Limb (tissue), 2 donors: ENCODE measurements at regions not wholly inside any gene's neighbourhood (a gene's known extent, or its start where the extent isn't known, plus 50 kb on each side); places are given as distances from the start of the nearest gene placed in this dataset.

ENCODE experiments used
- DNase-seq, 2 donors: peaks; one replicate each; pipeline ENCODE4 v3.0.0-alpha.2; 2016; ENCODE audit errors: extremely low spot score in 2 of 2

DNA sequence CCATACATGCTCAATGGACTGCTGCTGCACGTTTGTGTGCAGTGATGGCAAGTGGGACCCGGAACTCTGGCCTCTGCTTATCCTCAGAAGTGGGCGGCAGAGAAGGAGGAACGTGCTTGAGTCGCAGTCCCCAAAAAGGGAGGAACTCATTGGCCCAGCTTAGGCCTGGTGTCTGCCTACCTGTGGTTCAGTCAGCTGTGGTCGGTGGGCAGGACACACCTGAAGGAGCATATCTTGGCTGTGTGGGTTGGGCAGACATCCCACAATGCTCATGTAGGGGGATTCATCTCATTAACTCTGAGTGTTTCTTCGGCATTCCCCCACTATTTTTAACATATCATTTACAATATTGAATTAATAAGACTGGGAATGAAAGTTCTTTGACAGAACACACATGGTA is 122.9 kb upstream of the IL12B start:
- DNase-seq, result no peak

DNA sequence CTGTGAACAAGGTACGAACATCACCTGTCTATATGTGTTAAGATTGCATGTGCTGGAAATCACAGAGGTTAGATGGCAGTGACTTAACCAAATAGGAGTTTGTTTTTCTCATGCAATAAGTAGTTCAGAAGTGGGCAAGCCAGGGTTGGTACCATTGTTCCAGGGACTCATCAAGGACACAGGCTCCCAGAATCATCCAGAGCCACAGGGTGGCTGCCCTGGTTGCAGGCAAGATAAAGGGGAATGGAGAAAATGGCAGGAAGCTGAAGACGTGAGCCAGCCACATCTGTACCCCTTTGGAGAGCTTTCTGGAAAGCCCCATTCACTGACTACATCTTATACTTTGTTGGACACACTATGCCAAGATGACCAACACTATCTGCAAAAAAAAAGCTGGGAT is 126.0 kb upstream of the IL12B start:
- DNase-seq, result no peak

DNA sequence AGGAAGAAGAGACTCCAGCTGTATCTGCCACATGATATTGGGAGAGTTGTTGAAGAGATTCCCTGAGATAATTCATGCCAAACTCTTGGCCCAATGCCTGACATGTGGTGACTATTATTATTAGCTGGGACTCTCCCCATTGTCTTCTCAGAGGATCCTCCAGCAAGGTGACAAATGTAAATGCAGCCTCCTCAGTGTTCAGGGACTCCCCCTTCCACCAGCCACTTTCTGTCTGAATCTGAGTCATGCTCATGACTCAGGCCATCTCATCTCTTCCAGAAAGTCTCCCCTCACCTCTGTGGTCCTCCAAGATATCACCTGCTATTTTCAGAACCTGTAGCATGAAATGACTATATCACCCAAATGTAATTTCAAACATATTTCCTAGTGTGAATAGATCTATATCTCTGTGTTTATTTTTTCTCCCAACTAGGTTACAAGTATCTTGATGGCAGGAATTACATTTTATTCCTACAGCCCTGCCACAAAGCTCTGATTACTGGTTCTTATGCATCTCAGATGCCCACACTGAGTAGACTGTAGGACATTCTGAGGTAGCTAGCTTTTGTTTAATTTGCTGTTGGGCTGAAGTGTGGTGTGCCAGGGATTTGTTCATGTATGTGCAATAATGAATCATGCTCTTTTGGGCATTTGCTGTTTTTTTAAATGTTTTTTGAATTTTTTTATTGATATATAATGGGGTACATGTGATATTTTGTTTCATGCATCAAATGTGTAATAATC is 126.6 kb upstream of the IL12B start:
- no peak for DNase-seq

DNA sequence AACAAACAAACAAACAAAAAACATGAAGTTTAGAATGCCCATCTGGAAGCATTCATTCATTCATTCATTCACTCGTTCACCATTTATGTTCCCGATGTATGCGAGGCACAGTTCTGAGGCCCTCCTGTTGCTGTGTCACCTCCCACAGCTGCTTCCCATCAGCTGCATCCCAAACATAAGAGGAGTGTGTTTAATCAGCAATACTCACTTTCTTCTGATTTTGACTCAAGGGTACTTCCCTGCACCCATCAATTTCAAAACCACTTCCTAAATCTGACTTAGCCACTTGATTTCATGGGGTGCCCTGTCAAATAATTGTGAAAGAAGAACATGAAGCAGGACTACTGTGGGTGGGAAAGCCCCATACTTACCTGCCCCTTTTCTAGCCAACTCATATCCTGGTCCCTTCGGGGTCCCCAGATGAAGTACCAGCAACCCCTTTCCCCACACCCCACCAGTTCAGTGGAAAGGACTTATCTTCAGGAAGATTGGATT is 128.0 kb upstream of the IL12B start:
- no peak for DNase-seq

DNA sequence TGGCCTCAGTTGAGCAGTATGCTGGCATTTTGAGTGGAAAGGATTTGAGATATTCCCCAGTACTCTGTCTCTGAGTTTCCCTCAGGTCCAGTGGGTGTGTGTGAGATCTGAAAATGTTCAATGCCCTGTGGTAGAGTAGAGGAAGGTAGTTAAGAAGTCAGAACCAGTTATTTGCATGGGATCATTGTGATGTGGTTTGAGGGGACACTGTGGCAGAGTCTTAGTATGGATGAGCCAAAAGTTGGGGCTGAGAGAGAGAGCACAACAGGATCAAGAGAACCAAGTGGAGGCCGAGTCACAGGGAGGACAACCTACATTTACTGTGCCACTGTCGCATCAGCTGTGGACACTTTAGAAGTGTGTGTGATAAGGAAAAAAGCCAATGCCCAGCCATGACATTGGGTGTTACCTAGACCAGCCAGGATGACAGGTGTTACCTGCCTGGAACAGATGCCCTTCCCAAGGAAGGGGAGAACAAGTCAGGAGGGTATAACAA is 128.9 kb upstream of the IL12B start:
- no peak for DNase-seq

DNA sequence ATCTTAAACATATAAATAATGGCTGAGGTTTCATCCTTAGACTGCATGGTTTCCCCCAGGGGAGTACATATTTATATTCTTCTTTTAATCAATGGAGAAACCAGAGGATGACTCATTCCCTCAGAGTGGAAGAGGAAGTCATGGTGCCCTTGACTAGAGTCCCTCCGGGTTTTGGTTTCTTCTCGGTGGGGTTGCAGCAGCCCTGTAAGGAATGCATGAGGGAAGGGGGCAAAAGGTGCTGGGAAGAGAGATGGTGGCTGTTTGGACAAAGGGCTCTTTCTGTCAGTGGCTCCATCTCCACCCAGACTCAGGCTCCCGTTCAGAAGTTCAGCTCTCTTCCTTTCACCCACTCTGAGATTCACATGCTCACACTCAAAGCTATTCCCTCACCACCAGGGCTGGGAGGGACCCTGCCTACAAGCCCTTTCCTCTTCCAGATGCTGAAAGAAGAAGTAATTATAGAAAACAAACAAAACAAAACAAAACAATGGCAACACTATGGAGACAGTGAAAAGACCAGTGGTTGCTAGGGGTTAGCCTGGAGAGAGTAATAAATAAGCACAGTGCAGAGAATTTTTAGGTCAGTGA is 129.8 kb upstream of the IL12B start:
- no peak for DNase-seq

DNA sequence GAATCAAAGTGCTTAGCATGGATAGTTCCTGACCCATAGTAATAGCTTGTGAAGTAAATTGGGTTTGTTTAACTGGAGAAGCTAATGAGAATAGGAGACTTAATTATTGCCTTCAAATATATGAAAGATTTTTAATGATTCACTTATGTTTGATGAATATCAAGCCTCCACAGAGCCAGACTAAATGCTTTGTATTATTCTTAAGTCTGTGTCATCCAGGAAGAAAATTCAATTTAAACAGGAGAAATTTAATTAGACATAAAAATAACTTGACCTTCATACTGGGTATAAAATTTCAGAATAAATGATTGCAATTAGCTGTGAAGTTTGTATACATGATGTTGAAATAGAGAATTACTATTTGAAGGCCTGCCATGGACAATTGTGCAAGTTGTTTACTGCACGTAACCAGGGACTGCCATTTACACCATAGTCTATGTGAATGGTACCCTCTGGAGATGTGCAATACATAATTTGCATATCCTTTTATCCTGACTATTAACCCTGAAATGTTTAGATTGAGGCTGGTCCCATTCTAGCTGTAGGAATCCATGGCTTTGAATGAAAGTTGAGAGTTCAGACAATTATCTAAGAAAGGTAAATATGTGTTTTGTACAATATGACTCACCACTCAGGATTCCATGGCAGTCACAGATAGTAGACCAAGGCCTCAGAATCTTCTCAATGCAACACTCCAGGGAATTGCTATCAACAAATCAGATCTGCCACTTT is 133.5 kb upstream of the IL12B start:
- DNase-seq, result no peak

DNA sequence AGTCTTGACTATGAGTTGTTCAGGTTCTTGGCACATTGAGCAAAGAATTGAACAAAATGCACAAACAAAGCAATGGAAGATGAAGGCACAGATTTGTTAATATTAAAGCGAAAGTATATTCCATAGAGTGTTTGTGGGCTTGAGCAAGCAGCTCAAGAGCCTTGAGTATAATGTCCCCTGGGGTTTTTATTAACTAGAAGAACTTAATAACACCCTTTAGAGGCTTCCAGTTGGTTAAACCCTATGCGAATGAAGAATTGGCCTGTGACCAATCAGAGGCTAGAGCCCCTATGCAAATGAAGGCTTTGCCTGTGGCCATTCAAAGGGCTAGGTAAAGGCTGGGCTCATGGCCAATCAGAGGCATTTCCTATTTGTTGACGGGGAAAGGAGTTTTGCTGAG is 135.3 kb upstream of the IL12B start:
- no peak for DNase-seq

DNA sequence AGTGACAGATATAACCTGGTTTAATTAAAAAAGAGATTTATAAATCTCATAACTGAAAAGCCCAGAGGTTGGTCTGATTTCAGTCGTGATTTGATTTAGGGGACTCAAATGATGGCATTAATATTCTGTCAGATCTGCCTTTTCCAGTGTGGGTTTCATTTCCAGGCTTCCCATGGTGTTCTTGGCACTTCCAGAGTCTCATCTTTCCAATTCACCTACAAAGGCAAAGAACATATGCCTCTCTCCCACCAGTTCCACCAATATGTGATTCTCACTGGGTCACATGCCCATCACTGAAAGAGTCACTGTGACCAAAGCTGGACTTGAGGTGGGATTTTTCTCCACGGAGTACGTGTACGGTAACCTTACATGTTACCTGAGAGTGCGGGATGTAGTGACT is 137.4 kb upstream of the IL12B start:
- DNase-seq, result no peak

DNA sequence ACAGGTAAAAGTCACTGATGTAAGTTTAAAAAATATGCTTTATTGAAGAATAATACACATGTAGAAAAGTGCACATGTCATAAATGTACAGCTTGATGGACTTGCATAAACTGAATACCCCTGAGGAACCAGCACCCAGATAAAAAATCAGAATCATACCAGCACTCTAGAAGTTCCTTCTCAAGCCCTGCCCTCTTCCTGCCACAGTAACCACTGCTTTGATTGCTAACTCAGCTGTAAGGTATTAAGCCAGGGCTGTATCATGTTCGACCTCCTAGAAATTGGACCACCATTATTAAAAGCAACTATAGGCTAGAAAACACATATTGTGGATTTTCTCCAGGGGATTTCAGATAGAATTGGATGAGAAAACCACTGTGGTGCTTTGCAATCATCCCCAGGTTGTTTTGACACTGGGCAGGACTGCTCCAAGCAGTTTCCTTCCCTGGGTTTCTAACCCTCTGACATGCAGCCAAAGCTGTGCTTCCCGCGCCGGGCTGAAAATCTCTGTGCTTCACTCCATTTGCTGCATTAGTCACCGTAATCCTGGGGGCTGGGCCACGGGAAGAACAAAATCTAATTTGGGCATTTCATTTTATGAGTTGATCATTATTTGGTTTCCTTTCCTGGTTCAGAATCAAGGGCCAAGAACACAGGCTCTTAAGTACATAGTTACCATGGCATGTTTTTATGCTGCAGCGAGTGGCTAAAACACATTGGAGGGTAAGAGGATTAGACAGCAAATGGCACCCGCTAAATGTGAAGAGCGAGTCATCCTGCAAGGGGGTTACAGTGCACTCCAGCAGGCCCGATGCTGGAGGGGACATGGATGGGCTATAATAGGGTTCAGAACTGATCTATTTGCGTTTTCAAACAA is 139.4 kb upstream of the IL12B start:
- DNase-seq, result no peak

DNA sequence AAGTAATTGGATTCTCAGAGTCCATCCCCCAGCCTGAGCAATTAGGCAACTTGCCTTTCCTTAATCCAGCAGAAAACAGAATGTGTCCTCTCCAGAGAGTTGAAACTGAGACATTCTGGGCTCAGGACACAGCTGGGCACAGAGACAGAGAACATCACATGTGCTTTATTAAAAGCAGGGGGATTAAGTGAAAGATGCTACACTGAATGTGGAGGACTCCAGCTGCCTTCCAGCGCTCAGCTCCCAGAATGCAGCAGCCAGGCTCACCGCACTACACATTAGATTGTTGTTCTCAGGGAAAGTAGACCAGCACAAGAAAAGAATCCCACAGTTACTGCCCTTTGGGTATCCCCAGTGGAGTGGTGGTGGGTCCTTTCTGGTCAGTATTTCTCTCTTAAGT is 141.6 kb upstream of the IL12B start:
- DNase-seq, result peak in 1 of 2 donors; percentile 60

DNA sequence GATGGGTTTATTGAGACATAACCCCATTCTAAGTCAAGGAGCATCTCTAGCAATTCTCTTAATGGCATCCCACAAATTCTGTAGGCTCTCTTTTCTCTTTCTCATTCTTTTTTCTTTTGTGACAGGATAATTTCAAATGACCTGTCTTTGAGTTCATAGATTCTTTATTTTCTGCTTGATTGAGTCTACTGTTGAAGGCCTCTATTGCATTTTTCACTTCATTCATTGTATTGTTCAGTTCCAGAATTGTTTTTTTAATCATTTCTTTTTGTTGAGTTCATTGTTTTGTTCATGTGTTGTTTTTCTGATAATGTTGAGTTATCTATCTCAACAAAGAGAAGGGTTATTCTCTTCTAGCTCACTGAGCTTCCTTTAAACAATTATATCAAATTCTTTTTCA is 144.7 kb upstream of the IL12B start:
- DNase-seq, result no peak

DNA sequence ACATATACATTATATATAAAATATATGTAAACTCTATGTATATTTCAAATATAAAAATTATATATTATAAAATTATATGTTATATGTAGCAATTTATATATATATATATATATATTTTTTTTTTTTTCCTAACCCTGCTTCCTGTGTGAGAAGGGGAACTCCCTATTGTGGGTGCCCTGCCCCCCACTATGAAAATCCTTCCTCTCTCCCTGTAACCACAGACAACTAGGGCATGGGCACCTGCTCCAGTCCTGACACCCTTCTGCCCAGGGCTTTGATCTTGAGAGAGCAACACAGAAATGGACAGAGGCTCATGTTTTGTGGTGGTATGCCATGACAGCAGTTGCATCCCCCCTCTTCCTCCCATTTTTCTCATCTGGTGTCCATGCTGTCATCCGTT is 148.7 kb upstream of the IL12B start:
- no peak for DNase-seq

DNA sequence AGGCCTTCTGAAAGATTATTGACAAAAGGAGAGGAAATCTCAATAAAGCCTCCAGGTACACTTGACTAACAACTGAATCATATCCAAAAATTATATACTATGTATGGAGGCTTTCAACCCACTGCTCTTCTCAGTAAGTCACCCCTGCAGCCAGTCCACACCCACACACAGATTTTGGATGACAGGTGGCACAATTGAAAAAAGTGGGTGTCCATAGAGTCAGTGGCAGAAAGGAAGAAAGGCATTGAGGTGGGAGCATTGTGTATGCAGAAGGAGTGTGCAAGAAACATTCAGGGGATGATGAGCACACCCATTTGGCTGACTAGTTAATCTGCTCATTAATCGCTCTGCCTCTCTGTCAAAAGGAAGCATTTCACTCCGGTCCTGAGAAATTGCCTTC is 150.6 kb upstream of the IL12B start:
- DNase-seq, result no peak

DNA sequence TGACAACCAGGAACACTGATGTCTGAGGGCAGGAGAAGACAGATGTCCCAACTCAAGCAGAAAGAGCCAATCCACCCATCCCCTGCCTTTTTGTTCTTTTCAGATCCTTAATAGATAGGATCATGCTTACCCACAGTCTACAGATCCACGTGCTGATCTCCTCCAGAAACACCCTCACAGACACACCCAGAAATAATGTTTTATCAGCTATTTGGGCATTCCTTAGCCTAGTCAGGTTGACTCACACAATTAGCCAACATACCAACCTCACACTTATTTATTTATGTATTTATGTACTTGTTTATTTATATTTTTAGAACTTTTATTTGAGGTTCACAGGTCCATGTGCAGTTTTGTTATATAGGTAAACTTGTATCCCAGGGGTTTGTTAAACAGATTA is 151.5 kb upstream of the IL12B start:
- DNase-seq, result no peak

DNA sequence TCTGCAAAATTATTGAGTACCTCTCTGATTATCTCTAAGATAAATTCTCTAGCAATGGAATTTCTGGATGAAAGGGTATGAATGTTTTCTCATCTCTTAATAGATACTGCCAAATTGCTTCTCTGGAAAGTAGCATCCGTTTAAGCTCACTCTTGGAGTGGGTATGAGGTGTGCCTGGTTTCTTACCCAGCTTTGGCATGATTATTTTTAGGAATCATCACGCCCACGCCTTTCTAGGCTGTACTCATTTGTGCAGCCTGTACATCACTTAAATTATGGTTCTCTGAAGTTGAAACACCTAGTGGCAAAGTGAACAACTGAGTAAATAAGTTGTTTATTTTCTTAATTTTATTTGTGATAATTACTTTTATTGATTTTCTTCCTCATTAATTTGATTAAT is 156.5 kb upstream of the IL12B start:
- no peak for DNase-seq

DNA sequence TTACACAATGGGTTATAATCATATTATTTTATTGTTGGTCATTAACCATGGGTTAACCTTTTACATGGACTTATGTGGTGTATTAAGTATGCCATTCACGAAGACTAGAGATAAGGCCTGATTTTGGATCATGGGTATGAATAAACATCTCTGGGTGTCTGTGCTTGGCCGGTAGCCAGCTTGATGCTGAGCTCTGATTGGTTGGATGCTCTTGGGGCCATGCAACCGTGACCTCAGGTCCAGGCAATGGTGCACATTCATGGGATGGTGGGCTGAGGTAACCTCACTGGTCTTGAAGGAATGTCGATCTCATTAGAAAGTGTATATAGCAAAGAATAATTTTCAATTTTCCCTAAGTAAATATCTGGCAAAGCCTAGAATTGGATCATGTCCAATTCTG is 158.2 kb upstream of the IL12B start:
- no peak for DNase-seq

DNA sequence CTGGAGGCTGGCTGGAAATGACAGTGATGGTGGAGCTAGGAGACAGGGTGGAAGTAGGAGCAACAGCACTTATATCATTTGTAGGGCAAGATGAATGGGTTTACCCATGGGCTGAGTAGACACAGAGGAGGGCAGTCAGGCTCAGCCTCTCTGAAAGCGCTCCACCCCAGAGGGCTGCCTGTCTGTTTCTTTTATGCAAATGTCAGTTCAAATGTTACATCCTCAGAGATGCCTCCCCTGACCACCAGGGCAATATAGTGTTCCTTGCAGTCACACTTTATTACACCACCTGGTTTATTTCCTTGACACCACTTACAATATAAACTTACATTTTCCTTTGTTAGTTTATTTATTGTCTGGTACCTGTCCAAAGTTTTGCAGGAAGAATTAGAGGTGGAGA is 159.5 kb upstream of the IL12B start:
- no peak for DNase-seq

DNA sequence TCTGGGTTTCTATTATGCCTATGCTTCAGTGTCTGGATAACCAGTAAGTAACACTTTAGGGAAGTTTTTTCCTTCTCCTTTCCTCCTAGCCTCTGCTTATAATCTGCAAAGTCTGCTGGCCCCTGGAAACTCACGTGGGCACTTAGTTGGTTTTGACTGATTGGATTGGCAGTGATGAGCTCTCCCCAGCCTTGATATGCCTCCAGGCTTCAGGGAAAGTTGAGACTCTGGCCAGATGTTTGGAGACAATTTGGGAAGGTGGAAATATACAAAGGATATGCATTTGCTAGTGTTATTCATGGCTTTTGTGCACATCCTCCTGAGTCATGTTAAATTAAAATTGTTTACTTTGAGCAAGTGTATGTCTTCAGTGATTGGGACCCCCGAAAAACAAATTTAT is 160.2 kb upstream of the IL12B start:
- DNase-seq, result no peak

DNA sequence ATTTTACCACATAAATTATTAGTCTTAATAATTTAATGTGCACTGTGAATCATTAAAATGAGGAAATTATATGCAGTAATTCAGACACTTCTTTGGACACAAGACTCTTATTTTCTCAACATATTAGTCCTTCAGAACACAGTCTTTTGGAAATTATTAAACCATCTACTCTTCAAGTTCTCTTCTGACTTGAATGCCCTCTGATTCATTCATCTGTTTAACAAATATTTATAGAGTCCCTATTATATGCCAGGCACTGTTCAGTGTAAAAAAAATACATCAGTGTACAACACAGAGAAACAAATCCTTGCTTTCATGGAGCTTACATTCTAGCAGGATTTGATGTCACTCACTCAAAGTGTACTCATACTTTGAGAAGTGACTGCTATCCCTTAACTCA is 163.4 kb upstream of the IL12B start:
- DNase-seq, result no peak

DNA sequence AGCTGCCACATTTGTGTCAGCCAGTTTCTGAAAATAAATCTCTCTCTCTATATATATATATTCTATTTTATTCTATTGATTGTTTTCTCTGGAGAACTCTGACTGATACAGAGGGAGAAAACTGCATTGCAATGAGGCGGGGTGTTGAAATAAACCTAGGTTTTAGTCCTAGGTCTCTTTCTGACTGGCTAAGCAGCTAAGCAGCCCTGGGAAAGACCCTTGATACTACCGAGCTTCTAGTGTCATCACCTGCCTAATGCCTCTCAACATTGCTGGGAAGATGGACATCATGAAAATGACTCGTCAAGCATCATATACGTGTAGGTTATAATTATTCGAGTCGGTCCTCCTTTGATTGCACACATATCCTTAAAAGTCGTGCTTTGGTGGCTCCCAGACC is 166.5 kb upstream of the IL12B start:
- DNase-seq, result no peak

DNA sequence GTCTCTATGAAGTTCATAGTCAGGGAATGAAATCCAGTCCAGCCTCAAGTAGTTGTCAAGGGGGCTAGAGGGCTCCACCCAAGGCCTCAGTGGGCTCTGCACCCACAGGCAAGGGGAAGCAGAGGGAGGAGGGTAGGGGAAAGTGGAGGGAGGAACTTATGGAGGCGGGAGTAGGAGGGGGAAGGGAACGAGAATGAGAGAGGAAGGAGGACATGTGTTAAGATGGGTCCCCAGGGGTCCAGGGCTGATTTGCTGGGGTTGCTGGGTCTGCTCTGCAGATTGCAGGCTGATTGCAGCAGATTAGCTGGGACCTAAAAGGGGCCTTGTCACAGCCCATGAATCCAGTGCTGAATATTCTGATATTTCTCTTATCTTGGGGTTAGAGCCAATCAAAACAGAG is 166.9 kb upstream of the IL12B start:
- no peak for DNase-seq
